ENCODE measurements at regions not wholly inside any gene's neighbourhood (a gene's known extent, or its start where the extent isn't known, plus 50 kb on each side); places are given as distances from the start of the nearest gene placed in this dataset.

- TF ChIP-seq, protein P1, sequence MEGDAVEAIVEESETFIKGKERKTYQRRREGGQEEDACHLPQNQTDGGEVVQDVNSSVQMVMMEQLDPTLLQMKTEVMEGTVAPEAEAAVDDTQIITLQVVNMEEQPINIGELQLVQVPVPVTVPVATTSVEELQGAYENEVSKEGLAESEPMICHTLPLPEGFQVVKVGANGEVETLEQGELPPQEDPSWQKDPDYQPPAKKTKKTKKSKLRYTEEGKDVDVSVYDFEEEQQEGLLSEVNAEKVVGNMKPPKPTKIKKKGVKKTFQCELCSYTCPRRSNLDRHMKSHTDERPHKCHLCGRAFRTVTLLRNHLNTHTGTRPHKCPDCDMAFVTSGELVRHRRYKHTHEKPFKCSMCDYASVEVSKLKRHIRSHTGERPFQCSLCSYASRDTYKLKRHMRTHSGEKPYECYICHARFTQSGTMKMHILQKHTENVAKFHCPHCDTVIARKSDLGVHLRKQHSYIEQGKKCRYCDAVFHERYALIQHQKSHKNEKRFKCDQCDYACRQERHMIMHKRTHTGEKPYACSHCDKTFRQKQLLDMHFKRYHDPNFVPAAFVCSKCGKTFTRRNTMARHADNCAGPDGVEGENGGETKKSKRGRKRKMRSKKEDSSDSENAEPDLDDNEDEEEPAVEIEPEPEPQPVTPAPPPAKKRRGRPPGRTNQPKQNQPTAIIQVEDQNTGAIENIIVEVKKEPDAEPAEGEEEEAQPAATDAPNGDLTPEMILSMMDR (IDR thresholded peaks at IDR 0.05; ENCODE audit: insufficient read depth, low read depth, low read length) = no peak
- TF ChIP-seq EZH2 (IDR thresholded peaks at IDR 0.05; ENCODE audit: insufficient read depth, low read length) = no peak
Observed at GRCh38 chr9:130755377-130756007, 61.9 kb downstream of the EXOSC2 start.
